HG03460 (cell line): ENCODE measurements at regions not wholly inside any gene's neighbourhood (a gene's known extent, or its start where the extent isn't known, plus 50 kb on each side); places are given as distances from the start of the nearest gene placed in this dataset.

ENCODE experiments used
- ATAC-seq: cut with Tn5 transposase; IDR thresholded peaks from one replicate; pipeline ENCODE4 v1.9.1; 2021; ENCODE audit not compliant: unreplicated experiment

DNA sequence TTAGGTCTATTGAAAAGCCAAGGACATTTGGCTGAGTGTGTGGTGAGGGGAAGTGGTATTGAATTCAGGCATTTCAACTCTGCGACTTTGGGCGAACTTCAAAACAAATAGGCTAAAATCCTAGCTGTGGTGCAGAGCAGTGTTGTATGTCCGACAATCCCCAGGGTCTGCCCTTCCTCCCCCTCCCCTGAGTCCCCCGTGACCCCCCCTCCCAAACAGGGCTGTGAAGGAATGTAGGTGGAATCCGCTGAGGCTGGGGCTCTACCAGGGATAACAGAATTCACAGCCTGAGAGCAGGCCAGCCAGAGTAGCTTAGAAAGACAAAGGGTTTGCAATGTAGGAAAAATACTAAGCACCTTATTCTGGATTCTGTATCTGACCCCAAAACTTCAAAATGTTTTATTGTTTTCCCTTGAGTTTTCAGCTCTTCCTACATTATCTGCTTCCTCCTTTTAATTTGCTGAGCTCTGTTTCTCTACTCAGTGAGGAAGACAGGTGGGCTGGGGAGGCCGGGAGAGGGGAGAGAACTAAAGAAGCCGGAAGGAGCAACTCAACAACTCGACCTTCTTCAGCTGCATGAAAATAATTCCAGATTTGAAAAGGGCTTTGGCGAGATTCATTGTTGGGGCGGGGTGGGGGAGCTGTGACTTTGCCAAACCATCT lies 315.2 kb downstream of the BLID start:
- ATAC-seq, result no peak

DNA sequence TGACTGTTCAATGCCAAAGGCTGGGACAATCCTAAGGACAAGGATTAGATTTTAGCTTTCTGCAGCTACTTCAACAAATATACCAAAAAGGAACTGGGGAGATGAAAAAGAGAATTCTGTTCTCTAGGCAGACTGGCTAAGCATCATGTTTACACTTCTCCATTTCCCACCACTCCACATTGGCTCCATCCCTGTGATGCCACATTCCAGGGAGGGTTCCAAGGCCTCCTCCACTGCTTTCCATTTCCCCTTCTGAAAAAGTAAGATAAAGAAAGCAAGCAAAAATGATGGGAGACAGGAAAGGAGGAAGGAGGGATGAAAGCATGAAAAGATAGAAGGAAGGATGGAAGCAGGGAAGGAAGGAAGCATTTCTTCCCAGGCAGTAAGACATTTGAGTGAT lies 315.8 kb downstream of the BLID start:
- no peak for ATAC-seq

DNA sequence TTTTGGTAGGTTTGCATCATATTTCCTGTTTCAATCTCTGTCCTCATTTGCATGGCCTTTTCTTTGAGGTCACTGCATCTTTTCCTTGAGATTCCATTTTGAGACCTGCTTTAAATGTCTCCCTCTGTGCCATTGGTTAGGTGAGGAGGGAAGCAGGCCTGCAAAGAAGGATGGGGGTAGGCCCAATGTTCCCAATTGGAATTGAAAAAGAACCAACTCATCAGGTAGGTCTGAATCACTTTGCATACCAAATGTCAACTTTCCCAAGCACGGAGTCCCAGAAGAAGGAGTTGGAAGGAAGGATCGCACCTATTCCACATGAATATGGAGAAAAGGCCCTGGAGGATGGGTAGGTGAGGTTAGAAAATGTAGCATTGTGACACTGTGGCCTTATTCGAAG lies 318.5 kb downstream of the BLID start:
- ATAC-seq, result no peak

- no peak for ATAC-seq
These were observed 320.8 kb downstream of the BLID start for GRCh38 chr11:121795174-121795573.

DNA sequence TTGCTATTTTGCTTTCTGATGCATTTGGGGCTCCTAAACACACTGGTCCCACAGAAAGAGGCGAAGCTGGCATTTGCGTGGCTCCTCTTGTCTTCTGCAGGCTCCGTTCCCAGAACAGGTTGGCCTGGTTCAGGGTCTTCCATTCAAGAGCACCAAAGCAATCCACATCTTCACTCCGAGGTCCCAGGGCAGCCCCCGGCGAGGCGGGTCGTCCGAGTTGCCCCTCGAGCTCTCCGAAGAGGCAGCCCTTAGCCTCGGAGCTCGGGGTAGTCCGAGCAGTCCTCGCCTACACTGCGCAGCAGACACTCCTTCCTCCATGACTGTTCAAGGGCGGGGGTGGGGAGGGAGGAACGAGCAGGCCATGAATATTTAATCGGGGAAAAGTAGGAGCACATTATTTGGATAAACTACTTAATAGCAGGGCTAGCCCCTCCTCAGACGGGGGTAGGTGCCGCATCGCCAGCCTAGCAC lies 321.3 kb downstream of the BLID start:
- no peak for ATAC-seq

- no peak for ATAC-seq
These were observed 322.1 kb downstream of the BLID start for GRCh38 chr11:121793916-121794315.

DNA sequence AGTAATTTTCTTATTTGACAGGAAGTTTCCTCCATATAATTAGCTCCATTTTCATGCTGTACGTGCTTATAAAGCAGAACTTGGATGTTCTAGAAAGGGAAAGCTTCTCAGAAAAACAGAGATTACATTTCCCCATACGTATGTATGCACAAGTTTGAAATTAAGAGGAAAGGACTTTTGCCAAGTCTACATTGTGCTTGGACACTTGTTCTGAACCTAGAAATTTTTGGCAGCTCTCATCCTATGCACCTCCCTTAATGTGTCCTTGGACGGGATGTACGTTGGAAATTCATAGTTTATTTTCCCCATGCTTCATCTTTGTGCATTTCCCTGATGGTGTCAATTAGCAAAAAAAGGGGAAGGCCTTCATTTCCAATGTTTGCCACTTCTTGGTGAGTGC lies 322.7 kb downstream of the BLID start:
- no peak for ATAC-seq

DNA sequence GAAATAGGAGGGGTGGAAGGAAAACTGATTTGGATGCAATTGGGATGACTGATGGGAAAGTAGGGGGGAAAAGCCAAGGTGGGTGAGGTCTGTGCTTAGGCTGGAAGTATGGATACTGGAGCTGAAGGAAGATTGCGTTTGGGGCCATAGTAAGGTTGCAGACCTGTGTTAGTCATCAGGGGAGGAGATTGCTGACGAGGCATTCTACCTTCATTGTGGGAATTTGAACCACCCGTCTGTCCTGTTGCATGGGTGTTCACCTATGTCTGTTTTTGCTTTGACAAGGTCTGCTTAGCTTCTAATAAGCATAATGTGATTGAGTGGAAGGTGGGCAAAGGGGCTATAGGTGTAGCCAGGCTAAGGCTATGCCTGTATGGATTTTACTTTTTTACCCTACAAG lies 323.8 kb downstream of the BLID start:
- ATAC-seq, result no peak

DNA sequence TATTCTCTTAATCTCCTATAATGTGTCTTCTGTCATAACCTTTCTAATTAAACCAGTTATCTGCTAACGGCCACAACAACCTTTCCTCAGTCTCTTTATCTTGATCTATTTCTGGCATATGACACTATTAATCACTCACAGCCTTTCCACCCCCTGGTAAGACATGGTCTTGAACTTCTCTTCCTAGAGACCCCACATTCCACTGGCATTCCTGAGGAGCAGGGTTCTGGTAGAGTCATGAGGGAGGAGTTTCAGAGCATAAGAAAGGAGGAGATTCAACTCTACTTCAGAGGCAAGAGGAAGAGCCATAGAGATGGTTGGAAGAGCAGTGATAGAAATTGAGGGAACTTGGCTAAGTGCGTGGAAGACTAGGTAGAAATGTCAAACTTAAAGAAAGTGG lies 325.6 kb downstream of the BLID start:
- no peak for ATAC-seq

DNA sequence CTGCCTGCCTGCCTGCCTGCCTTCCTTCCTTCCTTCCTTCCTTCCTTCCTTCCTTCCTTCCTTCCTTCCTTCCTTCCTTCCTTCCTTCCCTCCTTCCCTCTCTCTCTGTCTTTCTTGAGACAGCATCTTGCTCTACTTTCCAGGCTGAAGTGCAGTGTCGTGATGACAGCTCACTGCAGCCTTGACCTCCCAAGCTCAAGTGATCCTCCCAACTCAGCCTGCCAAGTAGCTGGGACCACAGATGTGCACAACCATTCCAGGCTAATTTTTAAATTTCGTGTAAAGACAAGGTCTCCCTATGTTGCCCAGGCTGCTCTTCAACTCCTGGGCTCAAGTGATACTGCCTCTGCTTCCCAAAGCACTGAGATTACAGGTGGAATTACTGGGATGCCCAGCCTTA lies 328.2 kb upstream of the SORL1-AS1 start:
- ATAC-seq, result no peak

DNA sequence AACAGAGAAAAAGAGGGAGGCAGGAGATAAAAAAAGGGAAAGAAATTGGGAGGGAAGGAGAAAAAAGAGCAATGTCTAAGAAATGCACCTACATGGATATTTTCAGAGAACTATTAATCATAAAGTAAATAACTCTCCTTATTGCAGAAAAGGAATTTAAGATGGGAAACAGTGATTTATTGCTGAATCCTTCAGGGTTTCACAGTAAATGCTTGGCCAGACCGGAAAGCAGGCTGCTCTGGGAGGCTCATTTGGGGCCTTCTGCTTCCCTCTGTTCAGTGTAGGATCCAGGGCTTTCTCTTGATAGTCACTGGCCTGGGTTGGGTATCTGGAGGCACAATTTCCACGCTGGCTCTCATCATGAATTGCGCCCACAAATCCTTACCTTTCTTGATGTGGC lies 324.3 kb upstream of the SORL1-AS1 start:
- no peak for ATAC-seq

GRCh38 chr11:121775276-121775675 lies 322.5 kb upstream of the SORL1-AS1 start:
- no peak for ATAC-seq

DNA sequence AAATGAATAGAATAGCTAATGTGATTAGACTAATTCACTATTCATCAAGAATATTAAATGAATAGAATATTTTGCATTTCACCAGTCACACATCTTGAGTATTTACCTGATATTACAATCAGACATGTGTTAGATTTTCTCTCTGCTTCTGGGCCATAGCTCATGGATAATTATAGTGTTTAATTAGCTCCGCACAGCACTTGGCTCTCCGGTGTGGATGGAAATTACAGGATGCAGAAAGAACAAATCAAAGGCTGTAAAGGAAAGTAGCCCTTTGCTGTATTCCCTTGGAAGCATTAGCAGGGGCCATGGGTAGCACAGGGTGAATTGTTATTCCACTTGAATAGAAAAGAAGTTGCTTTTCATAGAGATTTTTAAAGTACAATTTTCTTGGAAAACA lies 320.3 kb upstream of the SORL1-AS1 start:
- no peak for ATAC-seq

DNA sequence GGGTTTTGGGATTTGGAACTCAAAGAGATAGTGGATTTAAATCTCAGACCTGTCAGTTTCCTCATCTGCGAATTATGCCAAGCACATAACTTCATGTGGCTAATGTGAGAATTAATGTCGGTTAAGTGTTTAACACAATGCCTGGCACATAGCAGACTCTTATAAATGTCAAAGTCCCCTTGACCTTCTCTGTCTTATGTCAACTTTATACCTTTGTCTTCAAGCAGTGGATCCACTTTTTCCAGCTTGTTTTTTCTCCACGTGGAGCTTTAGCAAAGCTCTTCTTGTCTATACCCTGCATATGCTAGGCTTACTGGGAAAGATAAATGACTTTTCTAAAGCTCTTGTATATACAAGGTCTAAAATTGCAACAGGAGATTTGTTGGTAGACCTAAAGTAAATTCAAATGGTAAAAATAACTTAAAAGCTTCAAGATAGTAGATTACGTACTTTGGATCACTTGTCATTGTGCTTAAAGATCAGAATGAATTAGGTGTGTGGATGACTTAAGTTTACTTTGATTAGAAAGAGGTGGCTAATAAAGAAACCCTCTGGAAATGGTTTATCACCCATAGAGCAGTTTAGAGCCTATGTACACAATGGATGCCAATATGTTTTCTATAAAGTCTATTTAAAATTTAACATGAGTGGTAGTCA lies 318.3 kb upstream of the SORL1-AS1 start:
- ATAC-seq, result no peak

GRCh38 chr11:121769191-121769590 lies 316.4 kb upstream of the SORL1-AS1 start:
- ATAC-seq, result no peak

- peak; percentile 55 for ATAC-seq
These were observed 314.7 kb upstream of the SORL1-AS1 start for GRCh38 chr11:121767433-121767832.

GRCh38 chr11:121766991-121767390 lies 314.2 kb upstream of the SORL1-AS1 start:
- ATAC-seq, result no peak

GRCh38 chr11:121766166-121766565 lies 313.4 kb upstream of the SORL1-AS1 start:
- ATAC-seq, result no peak

DNA sequence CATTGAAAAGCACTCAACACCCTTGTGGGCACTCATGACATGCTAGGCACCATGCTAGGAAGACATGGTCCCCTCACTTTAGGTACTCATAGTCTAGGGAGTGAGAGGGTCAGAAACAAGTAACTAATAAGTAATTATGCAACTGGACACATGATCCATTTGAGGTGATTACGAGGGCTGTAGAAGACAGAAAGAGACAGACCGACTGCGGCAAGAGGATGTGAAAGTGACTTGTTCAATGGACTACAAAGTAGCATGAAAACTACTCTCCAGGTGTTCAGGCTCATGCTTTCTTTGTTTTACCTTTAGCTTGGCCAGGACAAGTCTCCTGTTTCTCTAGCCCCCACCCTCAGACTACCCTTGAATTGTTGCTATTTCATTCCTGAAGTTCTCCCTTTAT lies 310.8 kb upstream of the SORL1-AS1 start:
- peak; percentile 72 for ATAC-seq

GRCh38 chr11:121762820-121763219 lies 310.1 kb upstream of the SORL1-AS1 start:
- no peak for ATAC-seq

GRCh38 chr11:121761186-121761585 lies 308.4 kb upstream of the SORL1-AS1 start:
- ATAC-seq, result no peak

GRCh38 chr11:121757480-121758125 lies 304.8 kb upstream of the SORL1-AS1 start:
- no peak for ATAC-seq
